OCI-LY7 (cell line): ENCODE measurements at regions not wholly inside any gene's neighbourhood (a gene's known extent, or its start where the extent isn't known, plus 50 kb on each side); places are given as distances from the start of the nearest gene placed in this dataset.

Source experiments
- BruUV-seq: library from RNA; stranded (reverse); fragments of 400-500 nt; replicated peaks from 2 replicates; lab custom pipeline; 2021; lab: Mats Ljungman, UMichigan
- CTCF ChIA-PET: fragments of 300-600 bp; sonication (Branson Sonifier 250); formaldehyde crosslinking; loops from one replicate; lab custom pipeline; 2022; ENCODE audit warnings: antibody characterized with exemption; ENCODE audit not compliant: unreplicated experiment; lab: Charles Lee
- POLR2A ChIA-PET: fragments of 300-600 bp; sonication (Branson Sonifier 250); formaldehyde crosslinking; loops from one replicate; lab custom pipeline; 2022; ENCODE audit warnings: antibody characterized with exemption; lab: Charles Lee
- DNase-seq: peaks from one replicate; pipeline ENCODE4 v3.0.0-alpha.2; 2015; ENCODE audit warnings: low spot score
- H2AFZ ChIP-seq: fragments of 200-600 bp; sonication (generic), shearing (Covaris generic); 2 replicates; pipeline ENCODE4 v1.6.1; 2014; ENCODE audit warnings: mild to moderate bottlenecking, antibody characterized with exemption, low read length, moderate library complexity
- H3K27ac ChIP-seq: fragments of 200-600 bp; sonication (generic); 2 replicates; pipeline ENCODE4 v1.5.1; 2014; ENCODE audit warnings: mixed run types, low read depth, mild to moderate bottlenecking, moderate library complexity, low read length, inconsistent platforms; ENCODE audit not compliant: poor library complexity, severe bottlenecking
- H3K36me3 ChIP-seq: fragments of 200-600 bp; sonication (generic); 2 replicates; pipeline ENCODE4 v1.6.1; 2014; ENCODE audit warnings: mild to moderate bottlenecking, antibody characterized with exemption, low read length, moderate library complexity, mixed read lengths; ENCODE audit not compliant: insufficient read depth
- H3K4me1 ChIP-seq: fragments of 200-600 bp; sonication (generic); 2 replicates; pipeline ENCODE4 v1.5.1; 2014; ENCODE audit warnings: mild to moderate bottlenecking, low read length; ENCODE audit not compliant: insufficient read depth, poor library complexity, severe bottlenecking
- H3K4me2 ChIP-seq: fragments of 200-600 bp; sonication (generic); 2 replicates; pipeline ENCODE4 v1.6.1; 2014; ENCODE audit warnings: mild to moderate bottlenecking, low read length
- H3K4me3 ChIP-seq: fragments of 200-600 bp; sonication (generic); 2 replicates; pipeline ENCODE4 v1.5.1; 2014; ENCODE audit warnings: mild to moderate bottlenecking, low read depth, low read length; ENCODE audit not compliant: poor library complexity, severe bottlenecking
- H3K79me2 ChIP-seq: fragments of 200-600 bp; sonication (generic); 2 replicates; pipeline ENCODE4 v1.6.1; 2016; ENCODE audit warnings: low read depth, mild to moderate bottlenecking, low read length, moderate library complexity, mixed read lengths; ENCODE audit not compliant: insufficient read depth
- H3K9me2 ChIP-seq: fragments of 200-600 bp; sonication (generic); 2 replicates; pipeline ENCODE4 v1.6.1; 2016; ENCODE audit warnings: mild to moderate bottlenecking, low read length, mixed read lengths; ENCODE audit not compliant: insufficient read depth
- H3K9me3 ChIP-seq: fragments of 200-600 bp; sonication (generic); 2 replicates; pipeline ENCODE4 v1.6.1; 2014; ENCODE audit warnings: mild to moderate bottlenecking, mixed run types, low read length, mixed read lengths
- H4K20me1 ChIP-seq: fragments of 200-600 bp; sonication (generic); 2 replicates; pipeline ENCODE4 v1.6.1; 2014; ENCODE audit warnings: mild to moderate bottlenecking, antibody characterized with exemption, low read length, moderate library complexity, mixed read lengths; ENCODE audit not compliant: insufficient read depth
- EZH2phosphoT487 ChIP-seq: fragments of 200-600 bp; sonication (generic); IDR thresholded peaks from 2 replicates; pipeline ENCODE4 v1.6.1; 2018; ENCODE audit warnings: low read depth, borderline replicate concordance, mild to moderate bottlenecking, mixed run types, antibody characterized with exemption, low read length, moderate library complexity, mixed read lengths
- intact Hi-C: fragments of 100-400 bp; cut with micrococcal nuclease; formaldehyde crosslinking; loops from one replicate; pipeline ENCODE4 v1.10.0; 2022; ENCODE audit not compliant: unreplicated experiment
- TF ChIP-seq, protein P1 (sequence below): fragments of 200-600 bp; sonication (generic); conservative IDR thresholded peaks from 2 replicates; pipeline ENCODE4 v1.5.1; 2014; ENCODE audit warnings: mild to moderate bottlenecking, antibody characterized with exemption, low read length, moderate library complexity, mixed read lengths

GRCh38 chr11:122440811-122441665 is 214.5 kb upstream of the UBASH3B start:
- BruUV-seq = no TSS peak
- Histone ChIP-seq H2AFZ (no peak overlapping the region), H4K20me1 (no peaks in the 10 kb centered on the region), H3K27ac (no peak overlapping the region), H3K9me2 (no peaks in the 10 kb centered on the region), H3K4me1 (no peaks in the 10 kb centered on the region), H3K36me3 (no peaks in the 10 kb centered on the region), H3K4me2 (no peak overlapping the region), H3K79me2 (no peaks in the 10 kb centered on the region), H3K4me3 (no peak overlapping the region), H3K9me3 (no peaks in the 10 kb centered on the region)
- POLR2A ChIA-PET = no interaction called here
- CTCF ChIA-PET = no interaction called here
- no peak for DNase-seq
- TF ChIP-seq, protein P1, sequence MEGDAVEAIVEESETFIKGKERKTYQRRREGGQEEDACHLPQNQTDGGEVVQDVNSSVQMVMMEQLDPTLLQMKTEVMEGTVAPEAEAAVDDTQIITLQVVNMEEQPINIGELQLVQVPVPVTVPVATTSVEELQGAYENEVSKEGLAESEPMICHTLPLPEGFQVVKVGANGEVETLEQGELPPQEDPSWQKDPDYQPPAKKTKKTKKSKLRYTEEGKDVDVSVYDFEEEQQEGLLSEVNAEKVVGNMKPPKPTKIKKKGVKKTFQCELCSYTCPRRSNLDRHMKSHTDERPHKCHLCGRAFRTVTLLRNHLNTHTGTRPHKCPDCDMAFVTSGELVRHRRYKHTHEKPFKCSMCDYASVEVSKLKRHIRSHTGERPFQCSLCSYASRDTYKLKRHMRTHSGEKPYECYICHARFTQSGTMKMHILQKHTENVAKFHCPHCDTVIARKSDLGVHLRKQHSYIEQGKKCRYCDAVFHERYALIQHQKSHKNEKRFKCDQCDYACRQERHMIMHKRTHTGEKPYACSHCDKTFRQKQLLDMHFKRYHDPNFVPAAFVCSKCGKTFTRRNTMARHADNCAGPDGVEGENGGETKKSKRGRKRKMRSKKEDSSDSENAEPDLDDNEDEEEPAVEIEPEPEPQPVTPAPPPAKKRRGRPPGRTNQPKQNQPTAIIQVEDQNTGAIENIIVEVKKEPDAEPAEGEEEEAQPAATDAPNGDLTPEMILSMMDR = no peak
- no peak for TF ChIP-seq EZH2phosphoT487
- intact Hi-C loops = no loop called here

- no peak for DNase-seq
- Histone ChIP-seq H3K4me2 (no peak overlapping the region), H3K27ac (no peak overlapping the region), H3K4me3 (no peak overlapping the region), H3K4me1 (no peaks in the 10 kb centered on the region), H3K79me2 (no peaks in the 10 kb centered on the region), H3K9me3 (no peaks in the 10 kb centered on the region), H3K36me3 (no peaks in the 10 kb centered on the region), H4K20me1 (no peaks in the 10 kb centered on the region), H2AFZ (no peak overlapping the region), H3K9me2 (no peaks in the 10 kb centered on the region)
- TF ChIP-seq, protein P1 = no peak
- no peak for TF ChIP-seq EZH2phosphoT487
- no TSS peak for BruUV-seq
- POLR2A ChIA-PET = no interaction called here
- CTCF ChIA-PET = no interaction called here
- intact Hi-C loops = no loop called here
These were observed 215.4 kb upstream of the UBASH3B start for GRCh38 chr11:122439866-122440810.
